ENCODE measurements at regions not wholly inside any gene's neighbourhood (a gene's known extent, or its start where the extent isn't known, plus 50 kb on each side); places are given as distances from the start of the nearest gene placed in this dataset.
"Not testable (repeated sequence)": the region's sequence is repeated elsewhere in the genome, so short reads cannot be mapped to it uniquely, and the experiment has no call there.

DNA sequence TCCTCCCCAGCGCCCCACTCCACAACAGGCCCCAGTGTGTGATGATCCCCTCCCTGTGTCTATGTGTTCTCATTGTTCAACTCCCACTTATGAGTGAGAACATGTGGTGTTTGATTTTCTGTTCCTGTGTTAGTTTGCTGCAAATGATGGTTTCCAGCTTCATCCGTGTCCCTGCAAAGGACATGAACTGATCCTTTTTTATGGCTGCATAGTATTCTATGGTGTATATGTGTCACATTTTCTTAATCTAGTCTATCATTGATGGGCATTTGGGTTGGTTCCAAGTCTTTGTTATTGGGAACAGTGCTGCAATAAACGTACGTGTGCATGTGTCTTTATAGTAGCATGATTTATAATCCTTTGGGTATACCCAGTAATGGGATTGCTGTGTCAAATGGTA is 78.8 kb upstream of the KLF14 start:
- TF ChIP-seq YY1 (tag by site-specific recombination; IDR thresholded peaks at IDR 0.05); EGR2 (tag by site-specific recombination; IDR thresholded peaks at IDR 0.05; ENCODE audit: low read depth); ZNF747 (tag by site-specific recombination; IDR thresholded peaks at IDR 0.05); ZNF114 (tag by site-specific recombination; IDR thresholded peaks at IDR 0.05); ZNF121 (tag by site-specific recombination; IDR thresholded peaks at IDR 0.05); ZNF274 (IDR thresholded peaks at IDR 0.05; ENCODE audit: low read length); ZNF274 (tag by site-specific recombination; IDR thresholded peaks at IDR 0.05; ENCODE audit: borderline replicate concordance); SP2 (tag by site-specific recombination; IDR thresholded peaks at IDR 0.05): not testable (repeated sequence)
- TF ChIP-seq, protein P1, sequence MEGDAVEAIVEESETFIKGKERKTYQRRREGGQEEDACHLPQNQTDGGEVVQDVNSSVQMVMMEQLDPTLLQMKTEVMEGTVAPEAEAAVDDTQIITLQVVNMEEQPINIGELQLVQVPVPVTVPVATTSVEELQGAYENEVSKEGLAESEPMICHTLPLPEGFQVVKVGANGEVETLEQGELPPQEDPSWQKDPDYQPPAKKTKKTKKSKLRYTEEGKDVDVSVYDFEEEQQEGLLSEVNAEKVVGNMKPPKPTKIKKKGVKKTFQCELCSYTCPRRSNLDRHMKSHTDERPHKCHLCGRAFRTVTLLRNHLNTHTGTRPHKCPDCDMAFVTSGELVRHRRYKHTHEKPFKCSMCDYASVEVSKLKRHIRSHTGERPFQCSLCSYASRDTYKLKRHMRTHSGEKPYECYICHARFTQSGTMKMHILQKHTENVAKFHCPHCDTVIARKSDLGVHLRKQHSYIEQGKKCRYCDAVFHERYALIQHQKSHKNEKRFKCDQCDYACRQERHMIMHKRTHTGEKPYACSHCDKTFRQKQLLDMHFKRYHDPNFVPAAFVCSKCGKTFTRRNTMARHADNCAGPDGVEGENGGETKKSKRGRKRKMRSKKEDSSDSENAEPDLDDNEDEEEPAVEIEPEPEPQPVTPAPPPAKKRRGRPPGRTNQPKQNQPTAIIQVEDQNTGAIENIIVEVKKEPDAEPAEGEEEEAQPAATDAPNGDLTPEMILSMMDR (tag by site-specific recombination; IDR thresholded peaks at IDR 0.05): not testable (repeated sequence)
- TF ChIP-seq, protein P2, sequence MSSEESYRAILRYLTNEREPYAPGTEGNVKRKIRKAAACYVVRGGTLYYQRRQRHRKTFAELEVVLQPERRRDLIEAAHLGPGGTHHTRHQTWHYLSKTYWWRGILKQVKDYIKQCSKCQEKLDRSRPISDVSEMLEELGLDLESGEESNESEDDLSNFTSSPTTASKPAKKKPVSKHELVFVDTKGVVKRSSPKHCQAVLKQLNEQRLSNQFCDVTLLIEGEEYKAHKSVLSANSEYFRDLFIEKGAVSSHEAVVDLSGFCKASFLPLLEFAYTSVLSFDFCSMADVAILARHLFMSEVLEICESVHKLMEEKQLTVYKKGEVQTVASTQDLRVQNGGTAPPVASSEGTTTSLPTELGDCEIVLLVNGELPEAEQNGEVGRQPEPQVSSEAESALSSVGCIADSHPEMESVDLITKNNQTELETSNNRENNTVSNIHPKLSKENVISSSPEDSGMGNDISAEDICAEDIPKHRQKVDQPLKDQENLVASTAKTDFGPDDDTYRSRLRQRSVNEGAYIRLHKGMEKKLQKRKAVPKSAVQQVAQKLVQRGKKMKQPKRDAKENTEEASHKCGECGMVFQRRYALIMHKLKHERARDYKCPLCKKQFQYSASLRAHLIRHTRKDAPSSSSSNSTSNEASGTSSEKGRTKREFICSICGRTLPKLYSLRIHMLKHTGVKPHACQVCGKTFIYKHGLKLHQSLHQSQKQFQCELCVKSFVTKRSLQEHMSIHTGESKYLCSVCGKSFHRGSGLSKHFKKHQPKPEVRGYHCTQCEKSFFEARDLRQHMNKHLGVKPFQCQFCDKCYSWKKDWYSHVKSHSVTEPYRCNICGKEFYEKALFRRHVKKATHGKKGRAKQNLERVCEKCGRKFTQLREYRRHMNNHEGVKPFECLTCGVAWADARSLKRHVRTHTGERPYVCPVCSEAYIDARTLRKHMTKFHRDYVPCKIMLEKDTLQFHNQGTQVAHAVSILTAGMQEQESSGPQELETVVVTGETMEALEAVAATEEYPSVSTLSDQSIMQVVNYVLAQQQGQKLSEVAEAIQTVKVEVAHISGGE (tag by site-specific recombination; conservative IDR thresholded peaks at IDR 0.05; ENCODE audit: low read depth): not testable (repeated sequence)
- TF ChIP-seq, protein P3, sequence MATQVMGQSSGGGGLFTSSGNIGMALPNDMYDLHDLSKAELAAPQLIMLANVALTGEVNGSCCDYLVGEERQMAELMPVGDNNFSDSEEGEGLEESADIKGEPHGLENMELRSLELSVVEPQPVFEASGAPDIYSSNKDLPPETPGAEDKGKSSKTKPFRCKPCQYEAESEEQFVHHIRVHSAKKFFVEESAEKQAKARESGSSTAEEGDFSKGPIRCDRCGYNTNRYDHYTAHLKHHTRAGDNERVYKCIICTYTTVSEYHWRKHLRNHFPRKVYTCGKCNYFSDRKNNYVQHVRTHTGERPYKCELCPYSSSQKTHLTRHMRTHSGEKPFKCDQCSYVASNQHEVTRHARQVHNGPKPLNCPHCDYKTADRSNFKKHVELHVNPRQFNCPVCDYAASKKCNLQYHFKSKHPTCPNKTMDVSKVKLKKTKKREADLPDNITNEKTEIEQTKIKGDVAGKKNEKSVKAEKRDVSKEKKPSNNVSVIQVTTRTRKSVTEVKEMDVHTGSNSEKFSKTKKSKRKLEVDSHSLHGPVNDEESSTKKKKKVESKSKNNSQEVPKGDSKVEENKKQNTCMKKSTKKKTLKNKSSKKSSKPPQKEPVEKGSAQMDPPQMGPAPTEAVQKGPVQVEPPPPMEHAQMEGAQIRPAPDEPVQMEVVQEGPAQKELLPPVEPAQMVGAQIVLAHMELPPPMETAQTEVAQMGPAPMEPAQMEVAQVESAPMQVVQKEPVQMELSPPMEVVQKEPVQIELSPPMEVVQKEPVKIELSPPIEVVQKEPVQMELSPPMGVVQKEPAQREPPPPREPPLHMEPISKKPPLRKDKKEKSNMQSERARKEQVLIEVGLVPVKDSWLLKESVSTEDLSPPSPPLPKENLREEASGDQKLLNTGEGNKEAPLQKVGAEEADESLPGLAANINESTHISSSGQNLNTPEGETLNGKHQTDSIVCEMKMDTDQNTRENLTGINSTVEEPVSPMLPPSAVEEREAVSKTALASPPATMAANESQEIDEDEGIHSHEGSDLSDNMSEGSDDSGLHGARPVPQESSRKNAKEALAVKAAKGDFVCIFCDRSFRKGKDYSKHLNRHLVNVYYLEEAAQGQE (tag by site-specific recombination; IDR thresholded peaks at IDR 0.05): not testable (repeated sequence)

Data from HEK293 (cell line).